ENCODE measurements at regions not wholly inside any gene's neighbourhood (a gene's known extent, or its start where the extent isn't known, plus 50 kb on each side); places are given as distances from the start of the nearest gene placed in this dataset.

GRCh38 chr9:135303865-135304499, 175.6 kb upstream of the PPP1R26 start:
- in situ Hi-C loops (cut with HindIII; ENCODE audit: low sequenced_read_pairs) = loop anchor here (25.0 kb wide), 1 partner anchor 442 kb away; no protein-coding TSS in a partner anchor

- in situ Hi-C loops (cut with HindIII; ENCODE audit: low sequenced_read_pairs) = loop anchor here (5.0 to 25.0 kb wide), 4 partner anchors 72 to 443 kb away; no protein-coding TSS in a partner anchor
These were observed 174.7 kb upstream of the PPP1R26 start for GRCh38 chr9:135304886-135305285.

GRCh38 chr9:135305546-135306180, 173.9 kb upstream of the PPP1R26 start:
- in situ Hi-C loops (cut with HindIII; ENCODE audit: low sequenced_read_pairs) = loop anchor here (5.0 to 25.0 kb wide), 4 partner anchors 72 to 443 kb away; no protein-coding TSS in a partner anchor

- in situ Hi-C loops (cut with HindIII; ENCODE audit: low sequenced_read_pairs) = loop anchor here (5.0 to 25.0 kb wide), 4 partner anchors 71 to 444 kb away; no protein-coding TSS in a partner anchor
These were observed 172.9 kb upstream of the PPP1R26 start for GRCh38 chr9:135306699-135307098.

GRCh38 chr9:135307300-135307699, 172.3 kb upstream of the PPP1R26 start:
- in situ Hi-C loops (cut with HindIII; ENCODE audit: low sequenced_read_pairs) = loop anchor here (5.0 to 25.0 kb wide), 4 partner anchors 70 to 445 kb away; no protein-coding TSS in a partner anchor

GRCh38 chr9:135307919-135308318, 171.7 kb upstream of the PPP1R26 start:
- in situ Hi-C loops (cut with HindIII; ENCODE audit: low sequenced_read_pairs) = loop anchor here (5.0 to 25.0 kb wide), 4 partner anchors 69 to 446 kb away; no protein-coding TSS in a partner anchor

GRCh38 chr9:135308821-135309762, 170.5 kb upstream of the PPP1R26 start:
- in situ Hi-C loops (cut with HindIII; ENCODE audit: low sequenced_read_pairs) = loop anchor here (5.0 to 25.0 kb wide), 4 partner anchors 68 to 447 kb away; no protein-coding TSS in a partner anchor

GRCh38 chr9:135309763-135310125, 169.8 kb upstream of the PPP1R26 start:
- in situ Hi-C loops (cut with HindIII; ENCODE audit: low sequenced_read_pairs) = loop anchor here (5.0 to 25.0 kb wide), 4 partner anchors 68 to 447 kb away; no protein-coding TSS in a partner anchor

- in situ Hi-C loops (cut with HindIII; ENCODE audit: low sequenced_read_pairs) = loop anchor here (25.0 kb wide), 1 partner anchor 448 kb away; no protein-coding TSS in a partner anchor
These were observed 169.4 kb upstream of the PPP1R26 start for GRCh38 chr9:135310134-135310533.

GRCh38 chr9:135315572-135315971, 164.0 kb upstream of the PPP1R26 start:
- in situ Hi-C loops (cut with HindIII; ENCODE audit: low sequenced_read_pairs) = loop anchor here (25.0 kb wide), 1 partner anchor 453 kb away; no protein-coding TSS in a partner anchor

- in situ Hi-C loops (cut with HindIII; ENCODE audit: low sequenced_read_pairs) = loop anchor here (25.0 kb wide), 1 partner anchor 458 kb away; no protein-coding TSS in a partner anchor
These were observed 159.3 kb upstream of the PPP1R26 start for GRCh38 chr9:135320331-135320730.

GRCh38 chr9:135320943-135321342, 158.6 kb upstream of the PPP1R26 start:
- in situ Hi-C loops (cut with HindIII; ENCODE audit: low sequenced_read_pairs) = loop anchor here (25.0 kb wide), 1 partner anchor 459 kb away; no protein-coding TSS in a partner anchor

- in situ Hi-C loops (cut with HindIII; ENCODE audit: low sequenced_read_pairs) = loop anchor here (25.0 kb wide), 1 partner anchor 459 kb away; no protein-coding TSS in a partner anchor
These were observed 158.0 kb upstream of the PPP1R26 start for GRCh38 chr9:135321580-135321979.

GRCh38 chr9:135324329-135324728, 155.3 kb upstream of the PPP1R26 start:
- in situ Hi-C loops (cut with HindIII; ENCODE audit: low sequenced_read_pairs) = loop anchor here (25.0 kb wide), 1 partner anchor 462 kb away; no protein-coding TSS in a partner anchor

GRCh38 chr9:135326141-135326540, 153.4 kb upstream of the PPP1R26 start:
- in situ Hi-C loops (cut with HindIII; ENCODE audit: low sequenced_read_pairs) = no loop called here

- in situ Hi-C loops (cut with HindIII; ENCODE audit: low sequenced_read_pairs) = no loop called here
These were observed 152.9 kb upstream of the PPP1R26 start for GRCh38 chr9:135326633-135327152.

GRCh38 chr9:135328485-135329417, 150.8 kb upstream of the PPP1R26 start:
- in situ Hi-C loops (cut with HindIII; ENCODE audit: low sequenced_read_pairs) = no loop called here

GRCh38 chr9:135329571-135330306, 149.8 kb upstream of the PPP1R26 start:
- in situ Hi-C loops (cut with HindIII; ENCODE audit: low sequenced_read_pairs) = no loop called here

GRCh38 chr9:135330307-135330631, 149.3 kb upstream of the PPP1R26 start:
- in situ Hi-C loops (cut with HindIII; ENCODE audit: low sequenced_read_pairs) = no loop called here

Measured in DLD1 (cell line).